A172 (cell line): ENCODE measurements at regions not wholly inside any gene's neighbourhood (a gene's known extent, or its start where the extent isn't known, plus 50 kb on each side); places are given as distances from the start of the nearest gene placed in this dataset.
"Not testable (repeated sequence)": the region's sequence is repeated elsewhere in the genome, so short reads cannot be mapped to it uniquely, and the experiment has no call there.

Experiments used
- DNase-seq: peaks from one replicate; pipeline ENCODE4 v3.0.0-alpha.2; 2015; ENCODE audit warnings: low spot score

- peak; percentile 18 for DNase-seq
Observed at GRCh38 chr10:57579926-57580325, 687.8 kb downstream of the IPMK start.

DNA sequence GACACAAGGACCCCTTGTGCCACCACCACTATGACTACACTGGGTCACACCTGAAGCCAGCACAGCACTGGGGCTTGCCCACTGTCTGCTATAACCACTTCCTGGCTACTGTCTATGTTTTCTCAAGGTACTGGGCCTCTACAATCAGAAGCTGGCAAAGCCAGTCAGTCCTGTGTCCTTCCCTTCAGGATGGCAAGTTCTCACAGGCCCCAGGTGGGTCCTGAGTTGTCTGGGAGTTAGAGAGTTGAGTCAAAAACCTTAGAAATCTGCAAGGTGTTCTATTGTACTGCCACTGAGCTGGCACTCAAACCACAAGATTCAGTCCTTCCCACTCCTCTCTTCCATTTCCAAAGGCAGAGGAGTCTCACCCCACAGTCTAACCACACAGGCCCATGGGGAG lies 705.5 kb downstream of the IPMK start:
- DNase-seq = no peak

DNA sequence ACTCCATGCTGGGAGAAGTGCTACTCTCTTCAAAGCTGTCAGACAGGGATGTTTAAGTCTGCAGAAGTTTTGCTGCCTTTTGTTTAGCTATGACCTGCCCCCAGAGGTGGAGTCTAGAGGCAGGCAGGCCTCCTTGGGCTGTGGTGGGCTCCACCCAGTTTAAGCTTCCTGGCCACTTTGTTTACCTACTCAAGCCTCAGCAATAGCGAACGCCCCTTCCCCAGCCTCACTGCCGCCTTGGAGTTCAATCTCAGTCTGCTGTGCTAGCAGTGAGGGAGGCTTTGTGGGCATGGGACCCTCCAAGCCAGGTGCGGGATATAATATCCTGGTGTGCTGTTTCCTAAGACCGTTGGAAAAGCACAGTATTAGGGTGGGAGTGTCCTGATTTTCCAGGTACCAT lies 715.9 kb downstream of the IPMK start:
- DNase-seq = not testable (repeated sequence)

DNA sequence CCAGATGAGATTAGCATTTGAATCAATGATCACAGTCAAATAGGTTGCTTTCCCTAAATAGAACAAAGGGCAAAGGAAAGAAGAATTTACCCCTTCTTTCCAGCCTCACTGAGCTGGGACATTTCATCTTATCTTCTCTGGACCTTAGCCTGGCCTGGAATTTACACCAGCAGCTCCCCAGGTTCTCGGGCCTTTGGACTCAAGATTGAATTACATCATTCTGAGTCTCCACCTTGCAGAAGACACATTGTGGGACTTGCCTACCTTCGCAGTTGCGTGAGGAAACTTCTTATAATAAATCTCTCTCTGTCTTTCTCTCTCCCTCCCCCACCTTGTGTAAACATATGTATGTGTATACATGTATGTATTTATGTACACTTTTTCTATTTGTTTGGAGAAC lies 732.4 kb downstream of the IPMK start:
- no peak for DNase-seq

GRCh38 chr10:57513637-57514036 lies 754.1 kb downstream of the IPMK start:
- peak; percentile 10 for DNase-seq

DNA sequence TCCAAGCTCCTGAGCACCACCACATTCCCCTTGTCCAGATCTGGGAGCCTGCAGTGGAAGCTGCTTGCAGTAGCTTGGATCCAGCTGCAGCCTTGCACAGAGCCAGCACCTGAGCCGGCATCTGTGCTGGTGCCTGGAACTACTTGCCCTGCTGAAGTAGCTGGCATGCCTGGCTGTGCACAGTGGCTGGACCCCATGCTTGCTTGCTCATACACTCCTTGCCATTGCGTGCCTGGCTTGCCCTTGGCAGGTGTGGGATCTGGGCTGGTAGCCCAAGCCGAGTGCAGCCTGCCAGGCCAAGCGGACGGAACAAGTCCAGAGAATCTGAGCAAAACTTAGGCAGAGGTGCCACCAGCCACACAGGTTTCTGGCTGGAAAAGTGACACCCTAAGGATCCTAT lies 759.9 kb downstream of the IPMK start:
- no peak for DNase-seq

GRCh38 chr10:57506414-57507094 lies 761.1 kb downstream of the IPMK start:
- DNase-seq = no peak

DNA sequence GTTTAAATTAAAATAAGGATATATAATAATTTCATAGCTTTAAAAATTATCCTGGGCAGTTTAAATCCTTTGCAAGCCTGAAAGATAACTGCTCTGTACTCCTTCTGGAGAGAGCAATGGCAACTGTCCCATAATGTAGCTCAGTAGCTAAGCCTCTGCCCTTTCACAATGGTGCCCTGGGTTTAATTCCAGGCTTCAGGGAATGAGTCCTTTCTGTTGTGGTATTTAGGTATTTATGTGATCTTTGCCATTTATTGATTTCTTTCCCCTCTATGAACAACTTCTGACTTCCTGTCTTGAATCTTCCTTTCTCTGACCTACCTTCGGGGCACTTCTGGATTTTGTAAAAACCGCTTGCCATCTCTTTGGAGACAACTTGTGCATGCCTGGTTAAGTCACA lies 773.2 kb downstream of the IPMK start:
- no peak for DNase-seq

- no peak for DNase-seq
Observed at GRCh38 chr10:57482259-57482658, 785.4 kb downstream of the IPMK start.

DNA sequence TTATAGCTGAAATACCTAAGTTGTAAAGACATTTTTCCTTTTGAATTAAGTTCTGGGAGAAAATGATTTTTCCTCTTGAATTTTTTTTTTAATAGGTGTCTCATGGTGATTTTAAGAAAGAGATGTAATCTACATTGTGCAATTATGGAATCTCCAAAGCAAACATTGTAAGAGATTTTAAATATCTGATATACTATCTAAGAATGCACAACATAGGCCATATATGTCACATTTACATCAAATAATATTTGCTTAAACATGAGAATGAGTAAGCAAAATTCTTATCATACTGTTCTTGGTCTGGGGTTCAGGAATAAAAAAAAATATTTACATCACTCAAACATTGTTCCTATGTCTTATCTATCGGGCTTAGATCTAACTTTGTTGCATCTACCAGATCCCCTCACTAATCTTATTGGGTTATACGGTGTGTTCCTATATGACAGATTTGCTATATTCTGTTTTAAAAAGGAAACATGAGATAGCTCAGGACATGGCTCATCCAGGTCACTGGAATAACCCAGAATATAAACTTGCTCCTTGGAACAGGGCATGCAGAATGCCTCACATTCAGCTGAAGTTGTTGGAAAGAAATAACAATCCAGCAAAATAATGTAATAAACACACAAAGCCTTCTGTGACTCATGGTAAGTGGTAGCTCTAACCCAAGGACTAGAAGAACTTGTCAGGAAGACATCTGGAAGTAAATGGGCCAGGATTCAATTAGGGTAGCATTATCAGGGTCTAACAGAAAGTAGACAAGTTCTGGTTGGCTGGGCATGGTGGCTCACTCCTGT lies 794.7 kb downstream of the IPMK start:
- DNase-seq = no peak

DNA sequence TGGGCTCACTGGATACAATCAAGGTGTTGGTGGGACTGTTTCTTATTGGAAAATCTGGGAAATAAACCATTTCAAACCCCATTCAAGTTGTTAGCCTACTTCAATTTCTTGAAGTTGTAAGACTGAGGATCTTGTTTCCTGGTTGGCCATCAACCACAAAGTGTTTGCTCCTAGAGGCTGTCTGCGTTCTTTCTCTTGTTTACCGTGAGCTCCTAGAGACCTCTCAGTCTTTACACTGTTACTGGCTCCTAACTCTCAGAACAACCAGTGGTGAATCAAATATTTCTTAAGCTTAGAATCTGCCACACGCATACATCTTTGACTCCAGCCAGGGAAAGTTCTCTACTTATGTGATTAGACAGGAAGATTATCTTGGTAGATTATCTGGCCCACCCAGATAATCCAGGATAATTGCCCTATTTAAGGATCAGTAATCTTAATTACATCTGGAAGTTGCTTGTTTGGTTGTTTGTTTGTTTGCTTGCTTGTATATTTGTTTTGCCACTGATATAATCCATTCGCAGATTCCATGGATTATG lies 798.7 kb downstream of the IPMK start:
- DNase-seq = no peak

DNA sequence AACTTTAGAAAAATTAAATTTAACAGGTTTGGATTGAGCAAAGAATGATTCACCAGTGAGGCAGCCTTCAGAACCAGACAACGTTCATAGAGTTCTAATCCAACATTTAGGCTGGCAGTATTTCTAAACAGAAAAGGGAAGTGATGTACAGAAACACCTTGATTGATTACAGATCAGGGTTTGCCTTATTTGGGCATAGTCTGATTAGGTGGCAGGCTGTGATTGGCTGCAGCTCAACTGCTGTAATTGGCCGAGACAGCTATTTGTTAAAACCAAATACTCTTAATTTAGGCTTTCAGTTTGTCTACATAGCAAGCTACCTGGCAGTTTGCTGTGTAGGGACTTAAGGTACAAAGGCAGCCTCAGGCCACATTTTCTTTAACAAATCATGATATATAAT lies 802.5 kb downstream of the IPMK start:
- DNase-seq = no peak

GRCh38 chr10:57460540-57460939 lies 807.2 kb downstream of the IPMK start:
- no peak for DNase-seq

DNA sequence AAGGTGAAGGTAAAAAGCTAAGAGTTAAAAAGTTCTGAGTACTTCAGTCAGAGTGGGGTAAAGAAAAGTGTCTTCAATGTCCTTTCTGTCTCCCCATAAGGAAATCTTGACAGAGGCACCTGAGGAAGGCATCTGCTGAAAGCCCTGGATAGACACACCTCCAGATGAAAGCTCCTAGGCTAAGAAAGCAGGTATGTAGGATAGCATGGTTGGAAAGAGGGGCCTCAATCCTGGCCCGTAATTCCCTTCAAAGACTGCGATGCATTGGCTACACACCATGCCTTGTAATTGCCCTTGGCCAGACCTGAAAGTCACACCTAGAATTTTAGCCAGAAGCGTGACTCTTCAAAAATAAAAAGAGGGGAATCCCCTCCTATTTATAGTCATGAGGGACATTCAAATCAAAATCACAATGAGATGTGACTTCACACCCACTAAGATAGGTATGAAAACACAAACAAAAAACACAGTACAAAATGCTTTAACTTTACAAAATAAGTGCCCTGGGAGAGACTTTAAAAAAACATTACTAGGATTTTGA lies 809.7 kb downstream of the IPMK start:
- DNase-seq = no peak

GRCh38 chr10:57430376-57430775 lies 837.3 kb downstream of the IPMK start:
- no peak for DNase-seq

DNA sequence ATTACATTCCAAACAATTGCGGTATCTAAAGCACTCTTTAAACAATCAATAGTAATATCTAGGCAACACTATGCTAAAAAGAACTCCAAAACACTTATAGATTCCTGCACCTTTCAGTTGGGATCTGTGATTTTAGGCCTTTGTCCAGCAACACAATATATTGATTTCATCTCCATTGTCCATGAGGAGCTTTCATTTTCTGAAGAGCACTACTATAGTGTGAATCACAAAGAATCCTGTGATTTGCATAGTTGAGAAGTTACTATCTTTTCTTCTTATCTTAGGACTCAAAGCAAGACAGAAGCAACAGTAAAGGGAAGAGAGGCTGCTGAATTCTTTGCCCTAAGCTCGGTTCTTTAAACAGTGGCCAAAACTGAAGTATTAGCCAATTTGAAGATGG lies 846.8 kb downstream of the IPMK start:
- DNase-seq = no peak

- no peak for DNase-seq
Observed at GRCh38 chr10:57418476-57418875, 849.2 kb downstream of the IPMK start.

GRCh38 chr10:57395923-57396322 lies 871.8 kb downstream of the IPMK start:
- DNase-seq = peak; percentile 26

DNA sequence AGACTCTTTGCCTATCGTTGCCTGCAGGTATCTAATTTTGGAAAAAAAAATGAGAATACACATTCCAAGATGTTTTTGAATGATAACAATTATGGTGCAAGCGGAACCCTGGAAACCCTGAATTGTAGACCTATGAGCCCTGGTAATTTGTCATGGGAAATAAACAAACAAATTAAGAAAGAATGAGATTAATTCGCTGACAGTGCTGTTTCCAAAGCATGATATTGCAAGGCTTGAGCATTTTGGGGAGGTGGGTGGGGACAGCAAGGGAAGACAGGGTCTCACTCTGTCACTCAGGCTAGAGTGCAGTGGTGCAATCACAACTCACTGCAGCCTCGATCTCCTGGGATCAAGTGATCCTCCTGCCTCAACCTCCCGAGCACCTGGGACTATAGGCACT lies 900.3 kb downstream of the IPMK start:
- no peak for DNase-seq

- DNase-seq = no peak
Observed at GRCh38 chr10:57362811-57363210, 904.9 kb downstream of the IPMK start.

GRCh38 chr10:57353403-57354003 lies 914.2 kb downstream of the IPMK start:
- no peak for DNase-seq

DNA sequence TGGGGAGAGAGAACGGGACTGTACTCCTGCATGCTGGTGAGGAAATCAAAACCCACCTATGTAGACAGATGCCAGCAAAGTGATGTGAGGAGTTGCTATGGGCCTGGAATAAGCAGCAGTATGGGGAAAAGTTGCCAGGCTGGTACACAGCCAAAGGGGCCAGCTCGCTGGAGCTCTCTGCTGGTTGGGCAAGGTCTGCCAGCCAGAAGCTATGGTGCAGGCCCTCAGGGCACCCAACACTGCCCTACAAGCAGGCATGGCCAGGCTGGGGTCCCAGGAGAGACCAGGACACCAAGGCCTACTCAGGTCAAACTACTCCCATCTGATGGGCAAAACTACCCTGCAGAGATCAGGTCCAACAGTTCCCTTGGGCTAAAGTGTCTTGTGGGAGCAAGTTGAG lies 916.6 kb downstream of the IPMK start:
- no peak for DNase-seq

DNA sequence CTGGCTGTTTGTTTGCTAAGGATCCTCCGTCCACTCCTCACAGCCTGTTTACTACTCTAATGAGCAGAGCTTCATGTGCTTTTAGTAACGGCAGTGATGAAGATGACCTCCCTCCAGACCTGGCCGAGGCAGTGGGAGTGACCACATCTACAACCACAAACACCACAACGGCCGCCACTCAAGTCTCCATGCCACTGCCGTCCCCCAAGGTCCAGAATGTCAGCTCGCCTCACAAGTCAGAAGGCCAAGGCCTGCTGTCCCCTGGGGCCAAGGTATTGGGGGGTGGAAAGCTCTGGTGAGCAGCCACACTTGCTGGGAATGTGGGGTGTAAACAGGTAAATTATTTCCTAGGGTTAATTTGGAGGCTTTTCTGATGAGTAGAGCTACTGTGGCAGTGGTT lies 926.4 kb downstream of the IPMK start:
- no peak for DNase-seq
